ENCODE measurements at regions not wholly inside any gene's neighbourhood (a gene's known extent, or its start where the extent isn't known, plus 50 kb on each side); places are given as distances from the start of the nearest gene placed in this dataset.

DNA sequence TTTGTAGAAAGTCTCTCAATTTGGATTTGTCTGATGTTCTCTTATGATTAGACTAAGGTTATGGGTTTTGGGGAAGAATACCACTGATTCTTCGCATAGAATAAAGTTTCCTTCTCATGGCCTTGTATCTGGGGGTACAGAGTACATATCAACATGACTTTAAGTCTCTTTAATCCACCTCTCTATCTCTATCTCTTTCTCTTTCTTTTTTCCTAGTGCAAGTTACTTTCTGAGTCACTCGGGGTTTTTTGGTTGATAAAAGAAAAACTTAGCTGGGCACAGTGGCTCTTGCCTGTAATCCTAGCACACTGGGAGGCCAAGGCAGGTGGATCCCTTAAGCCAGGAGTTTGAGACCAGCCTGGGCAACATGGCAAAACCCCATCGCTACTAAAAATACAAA lies 100.1 kb upstream of the MAP4K3 start:
- no peak for DNase-seq (ENCODE audit: low read depth)

DNA sequence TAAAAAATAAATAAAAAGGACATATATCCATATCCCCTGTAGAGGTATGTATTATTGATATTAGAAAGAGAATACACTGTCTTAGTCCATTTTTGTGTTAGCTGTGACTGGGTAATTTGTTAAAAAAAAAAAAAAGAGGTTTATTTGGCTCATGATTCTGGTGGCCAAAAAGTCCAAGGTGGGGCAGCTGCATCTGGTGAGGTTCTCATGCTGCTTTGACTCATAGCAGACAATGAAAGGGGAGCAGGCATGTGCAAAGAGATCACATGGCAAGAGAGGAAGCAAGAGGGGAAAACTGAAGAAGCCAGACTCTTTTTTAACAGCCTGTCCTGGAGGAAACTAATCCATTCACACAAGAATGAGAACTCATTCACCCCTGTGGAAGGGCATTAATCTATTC lies 101.6 kb upstream of the MAP4K3 start:
- no peak for DNase-seq (ENCODE audit: low read depth)

DNA sequence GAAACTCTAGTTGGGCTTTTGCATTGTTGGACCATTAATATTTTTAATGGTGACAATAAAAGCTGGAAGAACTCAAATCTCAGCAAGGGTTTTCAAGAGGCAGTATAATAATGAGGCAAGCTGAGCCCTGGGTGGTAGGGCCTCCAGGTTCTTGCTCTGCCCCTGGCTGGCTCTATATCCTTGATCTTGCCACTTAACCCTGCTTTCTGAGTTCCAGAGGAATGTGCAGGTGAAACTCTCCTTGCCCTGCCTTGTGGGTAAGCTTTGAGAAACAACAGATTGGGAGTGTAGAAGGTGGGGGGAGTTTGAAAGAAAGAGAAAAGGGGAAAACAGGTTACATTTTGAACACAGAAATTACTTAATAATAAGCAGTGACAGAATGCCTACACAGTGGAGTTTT lies 103.3 kb upstream of the MAP4K3 start:
- no peak for DNase-seq (ENCODE audit: low read depth)

DNA sequence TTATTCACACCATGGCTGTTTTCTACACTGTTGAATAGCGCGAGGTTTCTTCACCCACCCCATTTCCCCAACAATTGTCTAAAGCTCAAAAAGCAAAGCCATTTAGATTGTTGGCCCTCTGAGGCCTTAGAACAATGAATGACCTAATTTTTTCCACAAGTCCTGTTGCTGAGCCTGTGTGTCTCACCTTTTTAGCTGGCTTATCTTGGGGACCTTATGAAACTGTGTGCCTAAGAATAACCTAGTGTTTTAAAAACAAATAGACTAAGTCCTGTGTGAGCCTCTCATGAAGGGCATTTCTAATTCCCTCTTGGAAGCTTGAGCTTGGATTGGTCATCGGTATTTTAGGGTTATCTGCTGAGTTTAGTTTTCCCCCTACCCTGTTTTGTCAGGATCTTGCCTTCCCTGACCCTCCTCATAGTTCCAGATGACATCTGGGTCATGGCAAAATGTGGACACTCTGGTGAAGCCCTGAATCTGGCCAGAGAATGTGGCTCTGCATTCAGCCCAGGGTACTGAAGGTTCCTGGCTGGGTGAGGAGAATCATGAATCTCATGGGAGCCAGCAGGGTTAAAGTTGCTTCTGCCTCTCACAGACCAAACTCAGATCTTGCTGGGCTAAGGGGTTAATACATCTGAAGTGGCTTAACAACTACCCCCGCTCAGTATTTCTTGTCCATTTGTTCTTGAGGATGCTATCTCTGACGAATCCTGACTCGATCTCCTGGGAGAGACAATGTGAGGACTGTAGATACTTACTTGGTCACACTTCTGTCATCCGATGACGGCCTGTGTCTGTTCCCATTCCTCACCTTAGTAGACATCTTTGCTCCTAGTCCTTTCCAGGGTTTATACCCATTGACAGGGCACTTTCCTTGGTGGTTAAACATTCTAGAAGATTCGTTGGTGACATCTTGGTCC lies 104.2 kb upstream of the MAP4K3 start:
- no peak for DNase-seq (ENCODE audit: low read depth)

DNA sequence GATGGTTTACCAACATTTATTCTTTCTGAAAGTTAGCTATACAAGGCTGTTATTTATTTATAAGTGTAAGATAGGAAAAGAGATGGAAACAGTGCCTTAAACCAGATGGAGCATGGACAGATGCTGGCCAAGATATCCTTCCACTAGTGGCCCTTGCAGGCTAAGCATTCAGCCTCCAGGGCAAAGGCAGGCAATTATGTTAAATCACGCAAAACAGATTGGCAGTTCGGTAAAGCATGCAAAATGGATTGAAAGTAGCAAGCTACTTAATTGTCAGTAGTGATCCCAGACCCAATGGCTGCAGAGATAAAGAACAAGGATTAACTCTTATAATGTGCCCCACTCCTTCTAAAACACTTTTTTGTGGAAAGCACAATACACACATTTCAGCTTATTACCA lies 105.4 kb upstream of the MAP4K3 start:
- DNase-seq (ENCODE audit: low read depth) = no peak

DNA sequence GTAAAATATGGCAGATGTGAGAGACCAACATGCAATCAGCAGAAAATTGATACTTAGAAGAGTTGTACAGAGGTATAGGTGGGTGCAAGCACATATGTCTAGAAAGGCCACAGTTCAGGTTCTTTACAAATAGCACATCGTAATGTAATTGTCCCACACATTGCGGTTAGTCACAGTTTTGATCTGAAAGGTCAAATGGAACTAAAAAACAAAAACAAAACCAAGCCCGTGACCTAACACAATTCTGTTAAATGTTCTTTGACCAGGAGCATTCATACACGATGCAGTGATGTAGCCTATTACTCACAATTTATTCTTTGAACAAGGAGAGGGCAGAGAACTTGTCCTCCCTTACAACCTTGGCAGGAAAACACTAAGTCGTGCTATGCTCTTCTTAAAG lies 108.9 kb upstream of the MAP4K3 start:
- DNase-seq (ENCODE audit: low read depth) = no peak

DNA sequence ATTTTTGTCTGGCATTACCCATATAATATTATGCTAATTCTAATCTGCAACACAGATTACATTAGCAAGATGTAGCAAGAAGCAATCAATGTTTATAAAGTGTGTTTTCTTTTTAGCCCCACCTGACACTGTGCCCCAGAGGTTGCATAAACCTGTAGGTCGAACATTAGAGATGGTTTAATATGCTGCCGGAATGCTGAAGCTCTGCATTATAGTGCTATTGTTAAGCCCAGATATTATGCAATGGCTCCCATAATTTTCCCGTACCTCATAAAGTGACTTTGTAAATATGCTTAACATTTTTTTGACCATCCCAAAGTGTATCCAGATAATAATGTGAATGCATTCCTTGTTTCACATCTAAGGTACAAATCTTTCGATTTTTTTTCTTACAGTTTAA lies 109.3 kb upstream of the MAP4K3 start:
- DNase-seq (ENCODE audit: low read depth) = no peak

DNA sequence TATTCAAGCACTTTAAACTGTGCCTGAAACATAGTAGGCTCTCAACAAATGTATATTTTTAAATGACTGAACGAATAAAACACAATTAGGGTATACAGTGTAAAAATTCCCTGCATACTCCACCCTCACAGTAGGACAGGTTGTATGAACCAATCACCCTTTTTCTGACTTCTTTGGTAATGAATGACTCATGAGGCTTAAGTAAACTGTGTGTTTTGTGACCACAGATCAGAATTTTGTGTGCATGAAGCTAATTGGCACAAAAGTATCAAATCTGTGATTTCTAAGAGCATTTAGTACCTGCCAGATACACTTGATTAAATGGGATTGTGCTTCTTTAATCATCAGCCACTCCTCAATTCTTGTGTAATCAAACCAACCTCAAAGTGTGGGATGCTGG lies 109.9 kb upstream of the MAP4K3 start:
- DNase-seq (ENCODE audit: low read depth) = no peak

DNA sequence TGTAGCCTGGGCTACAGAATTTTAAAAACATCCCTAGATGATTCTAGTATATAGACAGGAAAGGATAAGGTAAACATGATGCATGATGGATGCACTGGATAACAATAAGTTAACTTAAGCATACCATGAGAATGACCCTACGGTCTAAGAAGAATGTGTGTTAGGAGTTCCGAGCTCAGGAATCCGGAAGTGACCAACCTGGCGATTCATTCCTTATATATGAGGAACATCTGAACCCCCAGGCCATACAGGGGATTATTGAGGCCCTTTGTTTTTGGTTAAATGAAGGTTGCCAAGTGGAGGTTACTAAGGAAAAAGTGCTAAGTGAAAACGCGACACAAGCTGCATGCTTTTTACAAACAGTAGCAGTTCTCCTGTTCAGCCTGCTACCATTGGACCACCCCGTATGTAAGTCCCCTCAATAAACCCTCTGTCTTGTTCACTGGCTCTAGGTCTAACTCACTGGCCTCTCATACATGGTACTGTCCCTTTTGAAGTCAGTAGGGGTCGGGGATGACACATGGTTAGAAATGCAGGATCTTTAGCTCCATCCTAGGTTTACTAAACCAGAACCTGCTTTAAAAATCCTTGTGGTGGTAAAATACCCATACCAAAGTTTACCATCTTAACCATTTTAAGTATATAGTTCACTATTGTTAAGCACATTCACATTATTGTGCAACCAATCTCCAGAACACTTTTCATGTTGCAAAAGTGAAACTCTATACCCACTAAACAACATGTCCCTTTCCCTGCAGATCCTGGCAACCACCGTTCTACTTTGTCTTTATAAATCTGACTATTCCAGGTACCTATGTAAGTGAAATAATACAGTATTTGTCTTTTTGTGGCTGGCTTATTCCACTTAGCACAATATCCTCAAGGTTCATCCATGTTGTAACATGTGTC lies 111.0 kb upstream of the MAP4K3 start:
- no peak for DNase-seq (ENCODE audit: low read depth)

DNA sequence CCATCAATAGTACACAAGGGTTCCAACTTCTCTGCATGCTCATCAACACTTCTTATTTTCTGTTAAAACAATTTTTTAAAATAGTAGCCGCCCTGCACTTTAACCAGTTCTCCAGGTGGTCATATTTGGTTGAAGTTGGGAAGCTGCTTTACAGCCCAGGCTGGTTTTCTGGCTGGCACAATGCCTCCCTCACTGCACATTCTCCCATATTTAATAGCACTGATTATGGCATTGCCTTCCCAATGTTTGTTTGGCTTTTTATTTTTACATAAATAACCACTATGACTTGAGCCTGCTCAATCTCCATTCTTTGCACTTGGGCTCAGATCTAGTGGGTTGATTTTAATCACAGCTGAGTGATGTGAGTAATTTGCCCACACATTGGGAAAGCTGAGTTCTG lies 111.9 kb upstream of the MAP4K3 start:
- DNase-seq (ENCODE audit: low read depth) = no peak

DNA sequence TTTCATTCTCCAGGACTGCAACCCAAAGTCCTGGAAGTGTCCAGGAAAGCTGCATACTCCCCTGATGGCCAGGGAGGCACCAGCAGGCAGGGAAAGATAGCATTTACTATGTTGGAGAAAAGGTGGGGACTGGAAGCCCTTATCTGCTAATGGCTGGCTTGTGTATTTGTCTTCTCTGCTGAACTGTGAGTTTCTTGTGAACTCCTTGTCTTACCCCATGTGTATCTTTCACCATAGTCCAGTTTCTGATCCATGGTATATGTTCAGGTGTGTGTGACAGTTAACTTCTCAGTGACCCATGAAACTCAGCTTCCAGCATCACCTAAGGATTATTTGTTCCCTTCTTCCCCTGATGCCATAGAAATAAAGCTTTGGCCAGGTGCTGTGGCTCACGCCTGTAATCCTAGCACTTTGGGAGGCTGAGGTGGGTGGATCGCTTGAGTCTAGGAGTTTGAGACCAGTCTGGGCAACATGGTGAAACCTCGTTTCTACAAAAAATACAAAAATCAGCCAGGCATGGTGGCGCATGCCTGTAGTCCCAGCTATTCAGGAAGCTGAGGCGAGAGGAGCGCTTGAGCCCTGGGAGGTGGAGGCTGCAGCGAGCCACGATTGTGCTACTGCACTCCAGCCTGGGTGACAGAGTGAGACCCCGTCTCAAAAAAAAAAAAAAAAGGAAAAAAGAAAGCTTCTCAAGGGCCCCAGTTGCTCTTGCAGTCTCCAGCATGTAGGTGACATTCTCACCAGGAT lies 112.8 kb upstream of the MAP4K3 start:
- DNase-seq (ENCODE audit: low read depth) = no peak

DNA sequence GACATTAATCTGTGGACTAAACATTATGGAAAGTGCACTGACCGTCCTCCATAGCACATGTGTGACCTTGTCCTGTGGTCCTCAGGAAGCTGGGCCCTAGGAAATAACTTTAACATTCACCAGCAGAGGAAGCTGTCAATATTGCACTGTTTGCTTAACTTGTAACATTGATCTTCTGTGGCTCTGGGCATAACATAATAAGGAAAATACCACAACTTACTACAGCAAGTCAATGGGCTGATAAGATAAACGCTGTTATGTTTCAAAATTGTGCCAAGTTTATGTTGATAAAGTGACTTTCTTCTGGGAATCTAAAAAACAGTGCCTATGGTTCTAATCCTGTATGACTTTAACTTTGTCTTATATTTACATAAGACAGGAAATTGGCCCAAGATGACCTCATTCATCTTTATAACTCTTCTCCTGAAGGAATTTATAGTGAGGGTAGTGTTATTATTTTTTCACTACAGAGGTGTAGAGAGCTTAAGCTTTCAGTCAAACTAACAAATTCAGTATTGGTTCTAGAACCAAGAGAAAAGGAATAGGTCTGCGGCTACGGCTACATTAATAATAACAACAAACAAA lies 113.7 kb upstream of the MAP4K3 start:
- DNase-seq (ENCODE audit: low read depth) = no peak

DNA sequence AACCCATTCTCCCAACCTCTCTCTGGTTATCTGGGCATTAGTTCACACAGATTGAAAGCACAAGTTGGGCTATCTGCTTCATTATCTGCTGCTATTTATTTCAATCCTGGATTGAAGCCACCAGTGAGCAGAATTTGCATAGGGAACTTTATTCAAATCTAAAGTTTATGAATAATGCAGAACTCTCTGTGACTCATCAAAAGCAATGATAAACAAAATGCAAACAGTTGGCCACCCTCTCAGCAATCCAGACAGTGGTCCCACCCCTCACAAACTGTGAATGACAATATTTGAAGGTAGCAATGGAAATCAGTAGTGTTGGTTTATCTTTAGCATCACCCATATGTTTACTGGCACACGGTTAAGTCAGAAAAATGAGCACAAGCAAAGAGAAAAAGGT lies 106.8 kb upstream of the TMEM178A start:
- DNase-seq (ENCODE audit: low read depth) = no peak

DNA sequence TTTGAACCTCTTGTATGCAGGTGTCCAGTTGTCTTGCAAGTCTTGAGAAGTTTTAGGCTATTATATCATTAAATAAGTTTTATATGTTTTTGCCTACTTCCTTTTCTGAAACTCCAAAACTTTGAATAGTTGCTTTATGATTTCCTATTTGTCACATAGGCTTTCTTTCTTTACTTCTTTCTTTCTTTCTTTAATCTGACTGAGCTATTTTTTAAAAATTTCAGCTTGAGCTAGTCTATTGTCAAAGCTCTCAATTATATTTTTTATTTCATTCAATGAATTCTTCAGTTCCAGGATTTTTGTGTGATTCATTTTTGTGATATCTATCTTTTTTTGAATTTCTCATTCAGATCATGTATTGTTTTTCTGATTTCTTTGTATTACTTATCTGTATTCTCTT lies 102.1 kb upstream of the TMEM178A start:
- no peak for DNase-seq (ENCODE audit: low read depth)

DNA sequence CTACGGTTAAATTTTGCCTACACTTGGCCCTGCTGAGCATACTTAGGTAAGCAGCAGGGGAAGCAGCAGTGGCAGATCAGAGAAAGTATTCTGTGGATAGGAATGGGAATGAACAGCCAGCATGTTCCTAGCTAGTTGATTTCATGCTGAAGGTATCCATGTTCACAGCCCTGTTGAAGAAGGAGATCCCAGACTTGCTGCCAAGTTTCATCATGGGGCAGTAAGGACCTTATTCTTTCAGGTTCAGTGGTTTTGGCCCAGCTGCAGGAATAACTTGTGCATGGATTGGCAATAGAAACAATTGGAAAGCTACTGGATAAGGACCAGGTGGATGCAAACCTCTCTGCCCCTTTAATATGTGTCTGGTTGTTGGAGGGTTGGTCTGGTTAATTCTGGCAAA lies 98.2 kb upstream of the TMEM178A start:
- DNase-seq (ENCODE audit: low read depth) = no peak

DNA sequence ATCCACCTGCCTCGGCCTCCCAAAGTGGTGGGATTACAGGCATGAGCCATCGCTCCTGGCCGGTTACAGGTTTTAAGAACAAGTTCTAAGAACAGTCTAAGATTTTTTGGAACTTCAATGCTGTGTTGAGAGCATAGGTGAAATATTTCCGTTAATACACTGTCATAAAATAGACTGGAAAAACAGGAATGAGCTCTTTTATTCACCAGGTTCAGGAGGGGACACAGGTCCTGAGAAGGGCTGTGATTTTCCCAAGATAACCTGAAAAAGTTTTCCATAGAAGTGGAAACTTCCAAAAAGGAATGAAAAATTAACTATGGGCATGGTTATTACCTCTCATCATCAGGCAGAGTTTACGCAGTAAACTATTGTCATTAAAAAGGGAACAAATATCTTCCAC lies 97.6 kb upstream of the TMEM178A start:
- no peak for DNase-seq (ENCODE audit: low read depth)

DNA sequence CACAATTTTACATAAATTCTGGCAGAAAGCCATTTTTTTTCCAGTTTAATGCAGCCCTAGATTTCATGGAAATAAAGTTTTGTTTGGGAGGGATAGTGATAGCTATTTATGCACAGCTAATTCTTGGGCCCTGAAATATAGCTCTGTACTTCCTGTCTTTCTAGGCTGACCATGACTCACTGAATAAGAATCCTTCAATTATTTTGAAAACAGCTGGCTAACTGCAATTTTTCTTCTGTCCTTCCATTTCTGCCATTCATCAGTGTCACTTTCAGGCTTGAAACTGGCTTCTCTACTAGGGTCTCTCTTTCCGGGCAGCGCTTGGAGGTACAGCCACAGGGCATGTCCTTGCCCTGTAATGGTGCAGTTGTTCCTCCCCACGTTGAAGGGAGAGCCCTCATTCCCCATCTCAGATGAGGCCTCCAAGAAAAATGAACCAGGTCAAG lies 97.1 kb upstream of the TMEM178A start:
- DNase-seq (ENCODE audit: low read depth) = no peak

DNA sequence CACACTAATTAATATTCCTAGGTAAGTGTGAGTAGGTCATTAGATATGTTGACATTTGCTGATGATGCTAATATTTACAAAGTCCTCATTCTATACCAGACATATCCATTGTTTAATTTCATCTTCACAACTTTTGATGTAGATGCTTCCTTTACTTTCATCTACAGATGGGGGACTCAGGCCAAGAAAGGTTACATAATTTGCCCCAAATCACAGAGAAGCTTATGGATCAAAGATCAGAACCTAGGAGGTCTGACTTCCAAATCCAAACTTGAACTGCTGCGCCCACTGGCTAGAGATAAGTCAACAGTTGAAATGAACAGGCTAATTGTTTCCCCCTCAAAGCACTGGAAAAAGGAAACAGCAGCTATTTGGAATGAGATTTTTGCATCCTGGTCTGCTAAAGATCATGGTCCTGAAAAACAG lies 95.6 kb upstream of the TMEM178A start:
- no peak for DNase-seq (ENCODE audit: low read depth)

DNA sequence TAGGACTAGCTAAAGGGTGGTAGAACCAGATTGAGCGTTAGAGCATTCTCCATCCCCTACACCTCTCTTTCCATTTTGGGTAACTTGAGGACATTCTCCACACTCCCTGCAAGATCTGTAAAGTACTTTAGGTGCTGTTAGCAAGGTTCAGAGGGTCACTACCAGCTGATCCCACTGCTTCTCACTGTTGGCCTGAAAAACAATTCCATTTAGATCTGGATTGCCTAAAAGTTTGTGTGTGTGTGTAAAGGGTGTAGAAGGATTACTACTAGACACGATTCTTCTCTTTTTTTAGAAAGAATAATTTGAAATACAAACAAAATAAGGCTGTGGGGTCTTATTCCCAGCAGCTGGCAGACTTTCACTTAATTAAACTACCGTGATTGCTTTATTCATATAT lies 95.1 kb upstream of the TMEM178A start:
- DNase-seq (ENCODE audit: low read depth) = no peak

DNA sequence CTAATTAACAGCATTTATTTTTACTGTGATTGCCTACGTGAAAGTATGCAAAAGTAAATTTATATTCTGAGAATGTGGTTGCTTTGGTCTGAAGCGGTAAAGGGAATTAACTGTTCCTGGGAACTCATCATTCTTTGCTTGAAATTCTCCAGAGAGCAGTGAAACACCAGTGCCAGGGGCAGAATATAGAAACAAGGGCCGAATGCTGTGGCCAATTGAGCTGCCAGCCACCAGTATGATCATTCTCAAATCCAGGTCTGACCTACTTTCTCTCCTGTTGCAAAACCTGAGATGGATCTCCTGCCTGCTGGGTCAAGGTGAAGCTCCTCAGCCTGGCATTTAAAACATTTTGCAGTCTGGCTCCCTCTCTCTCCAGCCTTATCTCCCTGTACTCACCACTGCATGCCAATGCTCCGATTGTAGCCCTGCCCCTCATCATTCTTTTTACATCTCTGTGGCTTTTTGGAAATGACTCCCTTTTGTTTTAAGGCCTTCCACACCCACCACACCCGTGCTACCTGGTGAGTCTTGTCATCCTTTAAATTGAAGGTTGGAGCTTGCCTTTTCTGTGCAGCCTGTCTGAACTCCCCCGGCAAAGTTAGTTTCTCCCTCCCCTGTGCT lies 94.5 kb upstream of the TMEM178A start:
- DNase-seq (ENCODE audit: low read depth) = no peak

DNA sequence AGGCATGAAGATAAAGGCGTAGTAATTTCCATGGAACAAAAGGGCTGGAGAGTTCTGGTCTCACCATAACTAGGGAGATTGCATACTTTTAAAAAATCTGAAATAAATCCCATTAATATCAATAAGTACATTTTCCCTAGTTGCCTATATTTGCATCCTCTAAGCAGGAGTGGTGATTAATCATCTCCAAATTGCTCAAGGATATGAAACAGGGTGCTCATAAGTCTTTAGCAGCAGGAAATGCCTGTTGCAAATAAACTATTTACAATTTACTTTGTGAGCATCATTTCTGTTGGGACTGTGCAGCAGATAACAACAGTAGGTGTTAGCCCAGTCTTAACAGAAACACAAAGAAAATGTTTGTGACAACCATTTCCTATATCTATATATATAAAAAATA lies 92.4 kb upstream of the TMEM178A start:
- no peak for DNase-seq (ENCODE audit: low read depth)

DNA sequence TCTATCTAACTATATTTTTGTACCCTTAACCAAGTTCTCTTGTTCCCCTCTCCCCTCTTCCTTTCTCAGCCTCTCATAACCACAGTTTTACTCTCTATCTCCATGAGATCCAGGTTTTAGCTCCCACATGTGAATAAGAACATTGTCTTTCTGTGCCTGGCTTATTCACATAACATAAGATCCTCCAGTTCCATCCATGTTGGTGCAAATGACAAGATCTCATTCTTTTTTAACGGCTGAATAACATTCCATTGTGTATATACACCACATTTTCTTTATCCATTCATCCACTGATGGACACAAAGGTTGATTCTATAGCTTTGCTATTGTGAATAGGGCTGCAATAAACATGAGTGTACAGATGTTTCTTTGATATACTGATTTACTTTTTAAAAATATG lies 83.9 kb upstream of the TMEM178A start:
- no peak for DNase-seq (ENCODE audit: low read depth)
